GM12878 (cell line): ENCODE measurements at regions not wholly inside any gene's neighbourhood (a gene's known extent, or its start where the extent isn't known, plus 50 kb on each side); places are given as distances from the start of the nearest gene placed in this dataset.

ENCODE experiments used
- ATAC-seq: fragments of 200-7000 bp; cut with Tn5 transposase; 3 replicates; pipeline ENCODE4 v1.9.1; 2020; ENCODE audit warnings: mild to moderate bottlenecking, moderate library complexity
- BruUV-seq: library from RNA; stranded (reverse); fragments of 400-500 nt; replicated peaks from 2 replicates; lab custom pipeline; 2021; lab: Mats Ljungman, UMichigan
- CTCF ChIA-PET: fragments of 300-600 bp; sonication (Branson Sonifier 250); formaldehyde crosslinking; extraction: SDS; loops from one replicate; lab custom pipeline; 2021; ENCODE audit warnings: inconsistent platforms; lab: Yijun Ruan, JAX
- POLR2A ChIA-PET: fragments of 350-600 bp; formaldehyde crosslinking; extraction: SDS; loops from one replicate; lab custom pipeline; 2021; ENCODE audit warnings: inconsistent platforms; lab: Charles Lee
- RAD21 ChIA-PET: fragments of 300-600 bp; sonication (Branson Sonifier 250); formaldehyde crosslinking; loops from one replicate; lab custom pipeline; 2023; ENCODE audit warnings: antibody characterized with exemption; ENCODE audit not compliant: unreplicated experiment; lab: Charles Lee
- SMC1A ChIA-PET: fragments of 300-600 bp; sonication (Branson Sonifier 250); formaldehyde crosslinking; loops from one replicate; lab custom pipeline; 2023; ENCODE audit not compliant: unreplicated experiment, uncharacterized antibody; lab: Charles Lee
- DNase-seq: peaks from one replicate; pipeline ENCODE4 v3.0.0-alpha.2; 2011; ENCODE audit warnings: low read depth, low spot score
- FAIRE-seq: peaks from 3 replicates; lab custom pipeline; 2011; peaks lifted over from hg19 to GRCh38; lab: Jason Lieb, UNC
- H2AFZ ChIP-seq: 2 replicates; pipeline ENCODE4 v1.6.0; 2011; ENCODE audit warnings: low read depth, low read length, control low read depth; ENCODE audit not compliant: control insufficient read depth
- H3K27ac ChIP-seq: 2 replicates; pipeline ENCODE4 v1.5.1; 2011; ENCODE audit warnings: control low read depth; ENCODE audit not compliant: control insufficient read depth, insufficient read depth
- H3K27me3 ChIP-seq, 2 experiments: replicated peaks in 1 of 2; 2 replicates each; pipeline versions ENCODE4 v1.6.0 to v1.6.1; 2011; ENCODE audit warnings: low read length in 1 of 2; ENCODE audit not compliant: control insufficient read depth in 2 of 2, insufficient read depth in 2 of 2
- H3K36me3 ChIP-seq, 2 experiments: 2 replicates each; pipeline ENCODE4 v1.5.1; 2011; ENCODE audit warnings: low read length in 1 of 2; ENCODE audit not compliant: control insufficient read depth in 2 of 2, insufficient read depth in 2 of 2
- H3K4me1 ChIP-seq: 2 replicates; pipeline ENCODE4 v1.6.1; 2011; ENCODE audit warnings: mild to moderate bottlenecking, low read length, moderate library complexity, mixed read lengths; ENCODE audit not compliant: control insufficient read depth, insufficient read depth
- H3K4me2 ChIP-seq: 2 replicates; pipeline ENCODE4 v1.6.0; 2011; ENCODE audit warnings: control low read depth; ENCODE audit not compliant: control insufficient read depth, insufficient read depth
- H3K4me3 ChIP-seq: fragments of 200-600 bp; sonication (generic); 2 replicates; pipeline ENCODE4 v1.5.1; 2016
- H3K79me2 ChIP-seq: 2 replicates; pipeline ENCODE4 v1.6.0; 2011; ENCODE audit warnings: low read length; ENCODE audit not compliant: control insufficient read depth, insufficient read depth
- H3K9ac ChIP-seq: 2 replicates; pipeline ENCODE4 v1.8.0; 2011; ENCODE audit warnings: low read length, control low read depth, mixed read lengths; ENCODE audit not compliant: control insufficient read depth, insufficient read depth
- H3K9me3 ChIP-seq: replicated peaks from 3 replicates; pipeline ENCODE4 v1.5.1; 2011; ENCODE audit warnings: mild to moderate bottlenecking, low read length; ENCODE audit not compliant: control insufficient read depth, insufficient read depth
- H4K20me1 ChIP-seq: 2 replicates; pipeline ENCODE4 v1.6.0; 2011; ENCODE audit not compliant: control insufficient read depth, insufficient read depth
- BRCA1 ChIP-seq: IDR thresholded peaks from 2 replicates; pipeline ENCODE4 v1.6.1; 2011; ENCODE audit warnings: low read depth, low read length, improper control_type of control experiment
- CEBPB ChIP-seq, 2 experiments: fragments of 150-350 bp in 1 of 2; IDR thresholded peaks; 2 replicates each; pipeline ENCODE4 v1.6.1; 2012 to 2014; ENCODE audit warnings: low read depth in 2 of 2, low read length in 2 of 2, borderline replicate concordance in 1 of 2, inconsistent platforms in 1 of 2
- E2F8 ChIP-seq: fragments of 450-650 bp; IDR thresholded peaks from 2 replicates; pipeline ENCODE4 v1.6.1; 2018; ENCODE audit warnings: mild to moderate bottlenecking, low read depth, moderate library complexity; ENCODE audit not compliant: partially characterized antibody
- IKZF2 ChIP-seq, 2 experiments: fragments of 450-650 bp; IDR thresholded peaks; 2 replicates each; pipeline ENCODE4 v1.6.1; 2017; ENCODE audit warnings: mild to moderate bottlenecking in 2 of 2, moderate library complexity in 2 of 2
- NR2C2 ChIP-seq: IDR thresholded peaks from 2 replicates; pipeline ENCODE4 v1.6.1; 2011; ENCODE audit warnings: borderline replicate concordance, low read depth; ENCODE audit not compliant: control insufficient read depth, insufficient read length
- PAX5 ChIP-seq: IDR thresholded peaks from 2 replicates; pipeline ENCODE4 v1.6.1; 2011; ENCODE audit warnings: low read depth, low read length, borderline replicate concordance
- PML ChIP-seq: IDR thresholded peaks from 2 replicates; pipeline ENCODE4 v1.6.1; 2012; ENCODE audit warnings: low read length, inconsistent platforms
- POLR2AphosphoS2 ChIP-seq: IDR thresholded peaks from 2 replicates; pipeline ENCODE4 v1.6.1; 2011; ENCODE audit warnings: low read depth, mild to moderate bottlenecking, low read length, improper control_type of control experiment, moderate library complexity
- RAD51 ChIP-seq: fragments of 450-650 bp; IDR thresholded peaks from 2 replicates; pipeline ENCODE4 v1.6.1; 2016; ENCODE audit warnings: moderate library complexity, mild to moderate bottlenecking, inconsistent platforms
- RUNX3 ChIP-seq: IDR thresholded peaks from 2 replicates; pipeline ENCODE4 v1.6.1; 2012; ENCODE audit warnings: low read length, inconsistent platforms
- SMC3 ChIP-seq: IDR thresholded peaks from 2 replicates; pipeline ENCODE4 v1.6.1; 2011; ENCODE audit warnings: low read length, improper control_type of control experiment, borderline replicate concordance
- ZNF24 ChIP-seq: fragments of 450-650 bp; IDR thresholded peaks from 2 replicates; pipeline ENCODE4 v1.6.1; 2017; ENCODE audit warnings: antibody characterized with exemption, mild to moderate bottlenecking
- ZNF384 ChIP-seq: IDR thresholded peaks from 2 replicates; pipeline ENCODE4 v1.6.1; 2012; ENCODE audit warnings: low read depth, mild to moderate bottlenecking, low read length, improper control_type of control experiment, borderline replicate concordance
- WGBS: methylation state at CpG from one replicate; pipeline ENCODE4 v1.1.6; 2016; ENCODE audit warnings: low lambda C conversion rate; ENCODE audit not compliant: insufficient replicate concordance, insufficient coverage; ENCODE audit errors: missing lambda C conversion rate; 5-methylcytosine and 5-hydroxymethylcytosine counted together
- in situ Hi-C: fragments of 300-500 bp; cut with MboI; formaldehyde crosslinking; loops from 9 replicates; pipeline ENCODE4 v1.14.3; 2018; ENCODE audit warnings: mixed read lengths
- intact Hi-C: fragments of 100-400 bp; cut with micrococcal nuclease; formaldehyde crosslinking; loops from one replicate; pipeline ENCODE4 v1.14.2; 2022; ENCODE audit not compliant: unreplicated experiment
- TF ChIP-seq, protein P1 (sequence below): fragments of 450-650 bp; IDR thresholded peaks from 2 replicates; pipeline ENCODE4 v1.6.1; 2016; ENCODE audit warnings: mild to moderate bottlenecking, moderate library complexity, borderline replicate concordance

DNA sequence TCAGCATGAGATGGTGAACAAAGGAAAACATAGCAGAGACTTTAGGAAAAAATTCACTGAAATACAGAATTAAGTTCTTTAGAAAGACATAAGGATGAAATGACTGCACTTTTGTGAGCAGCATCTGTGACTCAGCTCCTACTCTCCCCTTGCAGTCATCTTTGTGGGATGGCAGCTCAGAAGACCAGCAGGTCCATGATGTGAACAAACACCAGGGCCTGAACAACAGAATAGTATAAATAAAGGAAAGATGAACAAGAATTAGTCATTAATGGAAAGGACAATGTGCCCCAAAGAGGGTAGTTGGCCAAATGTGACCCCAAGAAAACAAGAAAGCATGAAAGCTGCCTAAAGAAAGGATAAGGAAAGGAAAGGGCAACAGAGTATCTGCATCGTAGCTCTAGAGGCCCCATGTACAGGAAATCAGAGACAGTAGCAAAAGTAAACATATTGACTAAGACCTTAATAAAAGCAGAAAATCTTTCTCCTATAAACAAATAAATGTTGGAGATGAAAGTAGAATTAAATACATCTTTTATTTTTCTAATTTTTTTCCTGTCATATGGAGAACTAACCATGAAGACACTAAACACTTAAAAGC is 318.0 kb downstream of the ZEB2 start:
- Histone ChIP-seq H2AFZ (no peak overlapping the region), H3K4me2 (no peak overlapping the region), H3K79me2 (no peaks in the 10 kb centered on the region), H3K9ac (no peak overlapping the region), H3K9me3 (no peaks in the 10 kb centered on the region), H3K36me3 (no peaks in the 10 kb centered on the region), H3K4me1 (no peaks in the 10 kb centered on the region), H3K4me3 (no peak overlapping the region), H3K27ac (no peak overlapping the region), H3K27me3 (no peaks in the 10 kb centered on the region), H4K20me1 (no peaks in the 10 kb centered on the region)
- TF ChIP-seq PAX5 (no peak), PML (no peak), ZNF24 (no peak), E2F8 (no peak), BRCA1 (no peak), SMC3 (no peak), RAD51 (no peak), CEBPB (IDR thresholded peaks at IDR 0.05; ENCODE audit: borderline replicate concordance in 1 of 2, low read depth in 2 of 2, low read length in 2 of 2) (no peak), RUNX3 (no peak), ZNF384 (no peak), POLR2AphosphoS2 (no peak), NR2C2 (no peak), IKZF2 (IDR thresholded peaks at IDR 0.05) (no peak)
- TF ChIP-seq, protein P1, sequence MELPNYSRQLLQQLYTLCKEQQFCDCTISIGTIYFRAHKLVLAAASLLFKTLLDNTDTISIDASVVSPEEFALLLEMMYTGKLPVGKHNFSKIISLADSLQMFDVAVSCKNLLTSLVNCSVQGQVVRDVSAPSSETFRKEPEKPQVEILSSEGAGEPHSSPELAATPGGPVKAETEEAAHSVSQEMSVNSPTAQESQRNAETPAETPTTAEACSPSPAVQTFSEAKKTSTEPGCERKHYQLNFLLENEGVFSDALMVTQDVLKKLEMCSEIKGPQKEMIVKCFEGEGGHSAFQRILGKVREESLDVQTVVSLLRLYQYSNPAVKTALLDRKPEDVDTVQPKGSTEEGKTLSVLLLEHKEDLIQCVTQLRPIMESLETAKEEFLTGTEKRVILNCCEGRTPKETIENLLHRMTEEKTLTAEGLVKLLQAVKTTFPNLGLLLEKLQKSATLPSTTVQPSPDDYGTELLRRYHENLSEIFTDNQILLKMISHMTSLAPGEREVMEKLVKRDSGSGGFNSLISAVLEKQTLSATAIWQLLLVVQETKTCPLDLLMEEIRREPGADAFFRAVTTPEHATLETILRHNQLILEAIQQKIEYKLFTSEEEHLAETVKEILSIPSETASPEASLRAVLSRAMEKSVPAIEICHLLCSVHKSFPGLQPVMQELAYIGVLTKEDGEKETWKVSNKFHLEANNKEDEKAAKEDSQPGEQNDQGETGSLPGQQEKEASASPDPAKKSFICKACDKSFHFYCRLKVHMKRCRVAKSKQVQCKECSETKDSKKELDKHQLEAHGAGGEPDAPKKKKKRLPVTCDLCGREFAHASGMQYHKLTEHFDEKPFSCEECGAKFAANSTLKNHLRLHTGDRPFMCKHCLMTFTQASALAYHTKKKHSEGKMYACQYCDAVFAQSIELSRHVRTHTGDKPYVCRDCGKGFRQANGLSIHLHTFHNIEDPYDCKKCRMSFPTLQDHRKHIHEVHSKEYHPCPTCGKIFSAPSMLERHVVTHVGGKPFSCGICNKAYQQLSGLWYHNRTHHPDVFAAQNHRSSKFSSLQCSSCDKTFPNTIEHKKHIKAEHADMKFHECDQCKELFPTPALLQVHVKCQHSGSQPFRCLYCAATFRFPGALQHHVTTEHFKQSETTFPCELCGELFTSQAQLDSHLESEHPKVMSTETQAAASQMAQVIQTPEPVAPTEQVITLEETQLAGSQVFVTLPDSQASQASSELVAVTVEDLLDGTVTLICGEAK = no peak
- ChIA-PET RAD21 (interaction anchor here (0.6 to 1.0 kb wide), 2 partner anchors 21 to 686 kb away, joined by 4 read pairs; no protein-coding TSS in a partner anchor), POLR2A (no interaction called here), SMC1A (interaction anchor here (1.1 to 5.4 kb wide), 4 partner anchors 17 to 92 kb away, joined by 4 to 32 read pairs (median 4); no protein-coding TSS in a partner anchor), CTCF (interaction anchor here (1.0 to 1.9 kb wide), 2 partner anchors 8 to 9 kb away, joined by 3 to 5 read pairs; no protein-coding TSS in a partner anchor)
- WGBS = 91% methylated on average over 1 of the region's 1 CpG
- ATAC-seq (no peak), FAIRE-seq (no peak), DNase-seq (no peak)
- no TSS peak for BruUV-seq
- intact Hi-C loops (no loop called here), in situ Hi-C loops (no loop called here)
